GM08714 (cell line): ENCODE measurements at regions not wholly inside any gene's neighbourhood (a gene's known extent, or its start where the extent isn't known, plus 50 kb on each side); places are given as distances from the start of the nearest gene placed in this dataset.
"Not testable (repeated sequence)": the region's sequence is repeated elsewhere in the genome, so short reads cannot be mapped to it uniquely, and the experiment has no call there.

ENCODE experiments used
- H3K4me3 ChIP-seq: fragments of 200-500 bp; sonication (Bioruptor generic); 2 replicates; pipeline ENCODE4 v1.5.1; 2014; ENCODE audit warnings: mild to moderate bottlenecking, low read length, inconsistent platforms
- ZNF274 ChIP-seq: IDR thresholded peaks from 2 replicates; pipeline ENCODE4 v1.6.1; 2012; ENCODE audit warnings: mild to moderate bottlenecking, low read depth, low read length

GRCh38 chr14:71448431-71449315 lies 483.6 kb upstream of the RGS6 start:
- H3K4me3 ChIP-seq = no peak overlapping the region
- no peak for TF ChIP-seq ZNF274

GRCh38 chr14:71449316-71450055 lies 482.7 kb upstream of the RGS6 start:
- no peak overlapping the region for H3K4me3 ChIP-seq
- TF ChIP-seq ZNF274 = no peak

DNA sequence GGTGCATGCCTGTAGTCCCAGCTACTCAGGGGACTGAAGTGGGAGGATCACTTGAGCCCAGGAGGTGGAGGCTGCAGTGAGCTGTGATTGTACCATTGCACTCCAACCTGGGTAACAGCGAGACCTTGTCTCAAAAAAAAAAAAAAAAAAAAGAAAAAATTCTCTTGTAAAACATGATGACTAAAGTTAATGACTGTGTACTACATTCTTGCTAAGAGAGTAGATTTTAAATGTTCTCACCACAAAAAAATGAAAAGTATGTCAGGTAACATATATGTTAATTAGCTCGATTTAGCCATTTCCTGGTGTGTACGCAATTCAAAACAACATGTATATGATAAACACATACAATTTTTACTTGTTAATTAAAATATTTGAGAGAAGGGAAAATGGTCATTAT lies 480.7 kb upstream of the RGS6 start:
- H3K4me3 ChIP-seq = no peak overlapping the region
- no peak for TF ChIP-seq ZNF274

GRCh38 chr14:71452539-71452938 lies 479.7 kb upstream of the RGS6 start:
- no peak overlapping the region for H3K4me3 ChIP-seq
- no peak for TF ChIP-seq ZNF274

- no peak overlapping the region for H3K4me3 ChIP-seq
- TF ChIP-seq ZNF274 = no peak
Observed at GRCh38 chr14:71452987-71453386, 479.2 kb upstream of the RGS6 start.

DNA sequence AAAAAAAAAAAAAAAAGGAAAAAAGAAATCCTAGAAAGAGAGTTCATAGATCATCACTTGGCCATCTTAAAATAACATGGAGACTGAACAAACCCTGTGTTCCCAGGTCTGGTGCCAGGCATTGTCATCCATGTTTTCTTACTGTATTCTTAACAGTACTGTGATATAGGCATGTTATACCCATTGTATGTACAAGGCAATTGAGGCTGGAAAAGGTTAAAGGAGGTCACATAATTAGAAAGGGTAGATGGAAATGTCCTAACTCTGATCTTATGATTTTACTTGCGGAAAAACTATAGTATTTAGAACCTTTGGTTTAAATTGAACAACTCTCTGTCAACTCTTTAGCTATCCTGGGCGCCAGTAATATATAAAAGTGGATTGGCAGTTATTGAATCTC lies 478.2 kb upstream of the RGS6 start:
- no peak for TF ChIP-seq ZNF274
- no peak overlapping the region for H3K4me3 ChIP-seq

- TF ChIP-seq ZNF274 = no peak
- no peak overlapping the region for H3K4me3 ChIP-seq
Observed at GRCh38 chr14:71454513-71455332, 477.5 kb upstream of the RGS6 start.

GRCh38 chr14:71460091-71460490 lies 472.1 kb upstream of the RGS6 start:
- no peak overlapping the region for H3K4me3 ChIP-seq
- TF ChIP-seq ZNF274 = no peak

- not testable (repeated sequence) for H3K4me3 ChIP-seq
Observed at GRCh38 chr14:71461617-71462016, 470.6 kb upstream of the RGS6 start.

DNA sequence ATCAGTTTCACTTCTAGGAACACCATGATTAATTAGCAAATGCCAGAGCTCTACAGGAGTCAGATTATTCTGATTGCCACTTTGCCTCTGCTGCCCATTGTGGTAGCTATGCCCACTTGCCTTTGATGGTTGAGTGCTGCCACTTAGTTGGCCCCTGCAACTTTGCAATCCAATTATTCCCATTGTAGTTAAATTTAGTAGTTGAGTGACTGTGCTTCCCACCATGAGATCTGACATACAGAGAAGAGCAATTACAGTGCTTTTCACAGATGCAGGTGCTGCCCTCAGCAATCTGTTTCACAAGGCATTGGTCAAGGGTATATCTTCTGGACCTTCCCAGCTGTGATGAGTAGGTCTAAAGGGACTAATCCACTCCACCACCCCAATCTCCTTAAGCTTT lies 468.4 kb upstream of the RGS6 start:
- no peak for TF ChIP-seq ZNF274
- no peak overlapping the region for H3K4me3 ChIP-seq

GRCh38 chr14:71464840-71465239 lies 467.4 kb upstream of the RGS6 start:
- no peak for TF ChIP-seq ZNF274

DNA sequence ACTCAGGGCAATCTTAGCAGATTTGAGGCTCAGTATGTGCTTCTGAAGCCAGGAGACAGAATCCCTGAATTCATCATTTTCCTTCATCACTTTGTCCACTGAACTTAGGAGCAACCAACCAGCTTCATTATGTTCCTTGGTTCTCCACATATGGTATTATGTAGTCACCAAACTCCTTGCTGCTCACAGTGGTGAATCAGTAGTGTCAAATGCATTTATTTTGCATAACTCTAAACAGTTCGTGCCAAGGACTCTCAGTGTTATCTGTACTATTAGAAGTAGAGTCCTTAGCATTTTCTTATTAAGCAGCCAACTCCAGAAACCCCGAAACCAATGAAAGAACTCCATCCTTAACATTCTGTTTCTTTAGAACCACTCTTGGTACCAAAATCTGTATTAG lies 466.9 kb upstream of the RGS6 start:
- no peak overlapping the region for H3K4me3 ChIP-seq
- TF ChIP-seq ZNF274 = no peak

More at GRCh38 chr14:71464840-71465239, 467.4 kb upstream of the RGS6 start:
- H3K4me3 ChIP-seq = no peak overlapping the region

DNA sequence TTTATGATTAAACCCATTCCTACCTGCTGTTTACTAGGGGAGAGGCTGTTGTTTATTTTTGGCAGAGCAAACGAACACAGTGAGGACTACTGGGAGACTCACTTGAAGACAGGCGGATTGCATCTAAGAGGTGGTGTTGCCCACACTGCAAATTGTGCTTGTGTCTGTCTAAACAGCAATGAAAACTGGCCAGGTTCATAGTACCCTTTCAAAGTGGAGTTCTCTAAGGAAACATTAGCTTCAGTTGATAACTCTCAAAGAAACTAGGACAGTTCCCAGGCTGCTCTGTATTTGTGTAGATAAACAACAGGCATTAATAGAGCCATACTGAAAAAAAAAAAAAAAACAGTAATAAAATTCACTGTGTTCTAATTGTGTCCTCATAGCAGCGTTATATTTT lies 466.0 kb upstream of the RGS6 start:
- no peak overlapping the region for H3K4me3 ChIP-seq
- TF ChIP-seq ZNF274 = no peak

GRCh38 chr14:71466946-71467345 lies 465.3 kb upstream of the RGS6 start:
- TF ChIP-seq ZNF274 = no peak
- H3K4me3 ChIP-seq = no peak overlapping the region

- no peak for TF ChIP-seq ZNF274
- H3K4me3 ChIP-seq = no peak overlapping the region
Observed at GRCh38 chr14:71467361-71467811, 464.8 kb upstream of the RGS6 start.
